ENCODE measurements at regions not wholly inside any gene's neighbourhood (a gene's known extent, or its start where the extent isn't known, plus 50 kb on each side); places are given as distances from the start of the nearest gene placed in this dataset.

DNA sequence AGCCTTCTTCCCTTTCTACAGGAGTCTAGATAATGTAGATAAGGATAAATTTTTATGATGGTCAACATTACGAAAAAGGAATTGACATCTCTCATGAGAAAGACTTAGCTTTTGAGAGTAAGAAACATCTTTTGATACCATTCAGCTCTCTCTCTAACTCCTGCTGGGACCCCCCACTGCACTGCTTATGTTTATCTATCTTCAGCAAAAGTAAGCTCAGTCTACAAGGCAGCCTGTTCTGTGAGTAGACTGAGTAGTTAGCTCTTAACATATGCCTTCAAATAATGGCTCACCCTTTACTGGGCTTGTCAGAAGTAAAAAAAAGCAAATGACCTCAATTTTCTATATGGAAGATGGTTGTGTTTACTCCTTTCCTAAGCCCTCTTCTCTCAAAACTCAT is 372.2 kb upstream of the CDH11 start:
- H3K27ac Mint-ChIP-seq: no peak overlapping the region
- no peak for ATAC-seq
- H3K4me3 Mint-ChIP-seq: no peak overlapping the region
- DNase-seq (ENCODE audit: low spot score): no peak
- peaks cover 26% of the 10 kb centered on the region for H3K4me1 Mint-ChIP-seq
- no peaks in the 10 kb centered on the region; the same call in 1 of the 2 replicates for H3K27me3 Mint-ChIP-seq (ENCODE audit: low read depth)
- no peaks in the 10 kb centered on the region for H3K36me3 Mint-ChIP-seq
- ChIA-PET POLR2A (no interaction called here), CTCF (interaction anchor here (0.7 kb wide), 1 partner anchor 152 kb away, joined by 3 read pairs; no protein-coding TSS in a partner anchor)
- H3K9me3 Mint-ChIP-seq: peaks cover 3% of the 10 kb centered on the region
- TF ChIP-seq, protein P1, sequence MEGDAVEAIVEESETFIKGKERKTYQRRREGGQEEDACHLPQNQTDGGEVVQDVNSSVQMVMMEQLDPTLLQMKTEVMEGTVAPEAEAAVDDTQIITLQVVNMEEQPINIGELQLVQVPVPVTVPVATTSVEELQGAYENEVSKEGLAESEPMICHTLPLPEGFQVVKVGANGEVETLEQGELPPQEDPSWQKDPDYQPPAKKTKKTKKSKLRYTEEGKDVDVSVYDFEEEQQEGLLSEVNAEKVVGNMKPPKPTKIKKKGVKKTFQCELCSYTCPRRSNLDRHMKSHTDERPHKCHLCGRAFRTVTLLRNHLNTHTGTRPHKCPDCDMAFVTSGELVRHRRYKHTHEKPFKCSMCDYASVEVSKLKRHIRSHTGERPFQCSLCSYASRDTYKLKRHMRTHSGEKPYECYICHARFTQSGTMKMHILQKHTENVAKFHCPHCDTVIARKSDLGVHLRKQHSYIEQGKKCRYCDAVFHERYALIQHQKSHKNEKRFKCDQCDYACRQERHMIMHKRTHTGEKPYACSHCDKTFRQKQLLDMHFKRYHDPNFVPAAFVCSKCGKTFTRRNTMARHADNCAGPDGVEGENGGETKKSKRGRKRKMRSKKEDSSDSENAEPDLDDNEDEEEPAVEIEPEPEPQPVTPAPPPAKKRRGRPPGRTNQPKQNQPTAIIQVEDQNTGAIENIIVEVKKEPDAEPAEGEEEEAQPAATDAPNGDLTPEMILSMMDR (IDR thresholded peaks at IDR 0.05): no peak
- TF ChIP-seq CREM (CRISPR knock-in tag; IDR thresholded peaks at IDR 0.05): no peak
- TF ChIP-seq, protein P2, sequence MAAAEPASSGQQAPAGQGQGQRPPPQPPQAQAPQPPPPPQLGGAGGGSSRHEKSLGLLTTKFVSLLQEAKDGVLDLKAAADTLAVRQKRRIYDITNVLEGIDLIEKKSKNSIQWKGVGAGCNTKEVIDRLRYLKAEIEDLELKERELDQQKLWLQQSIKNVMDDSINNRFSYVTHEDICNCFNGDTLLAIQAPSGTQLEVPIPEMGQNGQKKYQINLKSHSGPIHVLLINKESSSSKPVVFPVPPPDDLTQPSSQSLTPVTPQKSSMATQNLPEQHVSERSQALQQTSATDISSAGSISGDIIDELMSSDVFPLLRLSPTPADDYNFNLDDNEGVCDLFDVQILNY (CRISPR knock-in tag; IDR thresholded peaks at IDR 0.05): no peak
- TF ChIP-seq, protein P3, sequence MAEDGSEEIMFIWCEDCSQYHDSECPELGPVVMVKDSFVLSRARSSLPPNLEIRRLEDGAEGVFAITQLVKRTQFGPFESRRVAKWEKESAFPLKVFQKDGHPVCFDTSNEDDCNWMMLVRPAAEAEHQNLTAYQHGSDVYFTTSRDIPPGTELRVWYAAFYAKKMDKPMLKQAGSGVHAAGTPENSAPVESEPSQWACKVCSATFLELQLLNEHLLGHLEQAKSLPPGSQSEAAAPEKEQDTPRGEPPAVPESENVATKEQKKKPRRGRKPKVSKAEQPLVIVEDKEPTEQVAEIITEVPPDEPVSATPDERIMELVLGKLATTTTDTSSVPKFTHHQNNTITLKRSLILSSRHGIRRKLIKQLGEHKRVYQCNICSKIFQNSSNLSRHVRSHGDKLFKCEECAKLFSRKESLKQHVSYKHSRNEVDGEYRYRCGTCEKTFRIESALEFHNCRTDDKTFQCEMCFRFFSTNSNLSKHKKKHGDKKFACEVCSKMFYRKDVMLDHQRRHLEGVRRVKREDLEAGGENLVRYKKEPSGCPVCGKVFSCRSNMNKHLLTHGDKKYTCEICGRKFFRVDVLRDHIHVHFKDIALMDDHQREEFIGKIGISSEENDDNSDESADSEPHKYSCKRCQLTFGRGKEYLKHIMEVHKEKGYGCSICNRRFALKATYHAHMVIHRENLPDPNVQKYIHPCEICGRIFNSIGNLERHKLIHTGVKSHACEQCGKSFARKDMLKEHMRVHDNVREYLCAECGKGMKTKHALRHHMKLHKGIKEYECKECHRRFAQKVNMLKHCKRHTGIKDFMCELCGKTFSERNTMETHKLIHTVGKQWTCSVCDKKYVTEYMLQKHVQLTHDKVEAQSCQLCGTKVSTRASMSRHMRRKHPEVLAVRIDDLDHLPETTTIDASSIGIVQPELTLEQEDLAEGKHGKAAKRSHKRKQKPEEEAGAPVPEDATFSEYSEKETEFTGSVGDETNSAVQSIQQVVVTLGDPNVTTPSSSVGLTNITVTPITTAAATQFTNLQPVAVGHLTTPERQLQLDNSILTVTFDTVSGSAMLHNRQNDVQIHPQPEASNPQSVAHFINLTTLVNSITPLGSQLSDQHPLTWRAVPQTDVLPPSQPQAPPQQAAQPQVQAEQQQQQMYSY (CRISPR knock-in tag; IDR thresholded peaks at IDR 0.05): no peak

DNA sequence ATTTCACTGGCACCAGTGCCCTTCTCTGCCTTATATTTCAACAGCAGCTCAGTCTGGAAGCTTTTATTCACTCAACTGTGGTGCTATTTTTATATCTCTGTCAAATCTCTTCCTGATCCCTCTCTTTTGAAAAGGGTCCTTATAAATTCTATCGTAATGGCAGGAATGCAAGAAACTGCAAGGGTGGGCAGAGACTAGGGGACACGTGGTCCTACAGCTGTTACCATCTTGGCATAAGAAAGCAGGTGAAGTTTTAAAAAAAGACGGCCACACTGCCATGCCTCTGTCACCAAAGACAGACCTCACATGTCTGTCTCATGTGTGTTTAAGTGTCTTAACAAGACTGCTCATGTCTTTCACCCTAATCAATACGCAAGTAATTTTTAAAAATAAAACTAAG is 368.4 kb upstream of the CDH11 start:
- no peaks in the 10 kb centered on the region; the same call in 1 of the 2 replicates for H3K27me3 Mint-ChIP-seq (ENCODE audit: low read depth)
- H3K4me3 Mint-ChIP-seq: no peak overlapping the region
- ChIA-PET POLR2A (no interaction called here), CTCF (no interaction called here)
- no peak for DNase-seq (ENCODE audit: low spot score)
- TF ChIP-seq, protein P4, sequence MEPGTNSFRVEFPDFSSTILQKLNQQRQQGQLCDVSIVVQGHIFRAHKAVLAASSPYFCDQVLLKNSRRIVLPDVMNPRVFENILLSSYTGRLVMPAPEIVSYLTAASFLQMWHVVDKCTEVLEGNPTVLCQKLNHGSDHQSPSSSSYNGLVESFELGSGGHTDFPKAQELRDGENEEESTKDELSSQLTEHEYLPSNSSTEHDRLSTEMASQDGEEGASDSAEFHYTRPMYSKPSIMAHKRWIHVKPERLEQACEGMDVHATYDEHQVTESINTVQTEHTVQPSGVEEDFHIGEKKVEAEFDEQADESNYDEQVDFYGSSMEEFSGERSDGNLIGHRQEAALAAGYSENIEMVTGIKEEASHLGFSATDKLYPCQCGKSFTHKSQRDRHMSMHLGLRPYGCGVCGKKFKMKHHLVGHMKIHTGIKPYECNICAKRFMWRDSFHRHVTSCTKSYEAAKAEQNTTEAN (CRISPR knock-in tag; IDR thresholded peaks at IDR 0.05): no peak
- TF ChIP-seq, protein P5, sequence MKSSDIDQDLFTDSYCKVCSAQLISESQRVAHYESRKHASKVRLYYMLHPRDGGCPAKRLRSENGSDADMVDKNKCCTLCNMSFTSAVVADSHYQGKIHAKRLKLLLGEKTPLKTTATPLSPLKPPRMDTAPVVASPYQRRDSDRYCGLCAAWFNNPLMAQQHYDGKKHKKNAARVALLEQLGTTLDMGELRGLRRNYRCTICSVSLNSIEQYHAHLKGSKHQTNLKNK (CRISPR knock-in tag; IDR thresholded peaks at IDR 0.05): no peak
- TF ChIP-seq JAZF1 (CRISPR knock-in tag; IDR thresholded peaks at IDR 0.05) (no peak), SP1 (CRISPR knock-in tag; conservative IDR thresholded peaks at IDR 0.05) (no peak)
- TF ChIP-seq, protein P6, sequence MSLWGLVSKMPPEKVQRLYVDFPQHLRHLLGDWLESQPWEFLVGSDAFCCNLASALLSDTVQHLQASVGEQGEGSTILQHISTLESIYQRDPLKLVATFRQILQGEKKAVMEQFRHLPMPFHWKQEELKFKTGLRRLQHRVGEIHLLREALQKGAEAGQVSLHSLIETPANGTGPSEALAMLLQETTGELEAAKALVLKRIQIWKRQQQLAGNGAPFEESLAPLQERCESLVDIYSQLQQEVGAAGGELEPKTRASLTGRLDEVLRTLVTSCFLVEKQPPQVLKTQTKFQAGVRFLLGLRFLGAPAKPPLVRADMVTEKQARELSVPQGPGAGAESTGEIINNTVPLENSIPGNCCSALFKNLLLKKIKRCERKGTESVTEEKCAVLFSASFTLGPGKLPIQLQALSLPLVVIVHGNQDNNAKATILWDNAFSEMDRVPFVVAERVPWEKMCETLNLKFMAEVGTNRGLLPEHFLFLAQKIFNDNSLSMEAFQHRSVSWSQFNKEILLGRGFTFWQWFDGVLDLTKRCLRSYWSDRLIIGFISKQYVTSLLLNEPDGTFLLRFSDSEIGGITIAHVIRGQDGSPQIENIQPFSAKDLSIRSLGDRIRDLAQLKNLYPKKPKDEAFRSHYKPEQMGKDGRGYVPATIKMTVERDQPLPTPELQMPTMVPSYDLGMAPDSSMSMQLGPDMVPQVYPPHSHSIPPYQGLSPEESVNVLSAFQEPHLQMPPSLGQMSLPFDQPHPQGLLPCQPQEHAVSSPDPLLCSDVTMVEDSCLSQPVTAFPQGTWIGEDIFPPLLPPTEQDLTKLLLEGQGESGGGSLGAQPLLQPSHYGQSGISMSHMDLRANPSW (CRISPR knock-in tag; conservative IDR thresholded peaks at IDR 0.05; ENCODE audit: low read depth): no peak
- H3K36me3 Mint-ChIP-seq: no peaks in the 10 kb centered on the region
- peaks cover 3% of the 10 kb centered on the region for H3K9me3 Mint-ChIP-seq
- ATAC-seq: no peak
- H3K27ac Mint-ChIP-seq: no peak overlapping the region
- H3K4me1 Mint-ChIP-seq: peaks cover 25% of the 10 kb centered on the region

DNA sequence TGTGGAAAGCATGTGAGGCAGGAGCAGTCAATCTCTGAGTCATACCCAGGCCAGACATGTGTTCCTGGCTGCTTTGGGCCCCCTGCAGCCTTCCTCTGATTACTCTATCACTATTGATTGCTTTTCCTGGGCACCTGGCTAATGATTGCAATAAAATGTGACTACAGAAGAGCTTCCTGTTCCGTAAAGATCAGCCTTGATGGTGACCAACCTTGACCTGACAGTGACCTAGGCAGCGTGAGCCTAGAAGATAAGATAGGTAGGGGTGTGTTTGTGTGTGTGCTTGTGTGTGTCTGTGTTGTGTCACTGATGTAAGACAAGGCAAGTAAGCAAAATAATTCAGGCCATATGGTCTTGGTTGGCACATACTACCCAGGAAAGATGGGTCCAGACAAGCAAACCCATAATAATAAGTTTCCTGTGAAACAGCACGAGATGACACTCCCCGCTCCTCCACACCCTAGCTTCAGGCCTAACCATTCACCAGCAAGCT is 367.7 kb upstream of the CDH11 start:
- H3K9me3 Mint-ChIP-seq: peaks cover 3% of the 10 kb centered on the region
- ChIA-PET CTCF (no interaction called here), POLR2A (no interaction called here)
- TF ChIP-seq, protein P7, sequence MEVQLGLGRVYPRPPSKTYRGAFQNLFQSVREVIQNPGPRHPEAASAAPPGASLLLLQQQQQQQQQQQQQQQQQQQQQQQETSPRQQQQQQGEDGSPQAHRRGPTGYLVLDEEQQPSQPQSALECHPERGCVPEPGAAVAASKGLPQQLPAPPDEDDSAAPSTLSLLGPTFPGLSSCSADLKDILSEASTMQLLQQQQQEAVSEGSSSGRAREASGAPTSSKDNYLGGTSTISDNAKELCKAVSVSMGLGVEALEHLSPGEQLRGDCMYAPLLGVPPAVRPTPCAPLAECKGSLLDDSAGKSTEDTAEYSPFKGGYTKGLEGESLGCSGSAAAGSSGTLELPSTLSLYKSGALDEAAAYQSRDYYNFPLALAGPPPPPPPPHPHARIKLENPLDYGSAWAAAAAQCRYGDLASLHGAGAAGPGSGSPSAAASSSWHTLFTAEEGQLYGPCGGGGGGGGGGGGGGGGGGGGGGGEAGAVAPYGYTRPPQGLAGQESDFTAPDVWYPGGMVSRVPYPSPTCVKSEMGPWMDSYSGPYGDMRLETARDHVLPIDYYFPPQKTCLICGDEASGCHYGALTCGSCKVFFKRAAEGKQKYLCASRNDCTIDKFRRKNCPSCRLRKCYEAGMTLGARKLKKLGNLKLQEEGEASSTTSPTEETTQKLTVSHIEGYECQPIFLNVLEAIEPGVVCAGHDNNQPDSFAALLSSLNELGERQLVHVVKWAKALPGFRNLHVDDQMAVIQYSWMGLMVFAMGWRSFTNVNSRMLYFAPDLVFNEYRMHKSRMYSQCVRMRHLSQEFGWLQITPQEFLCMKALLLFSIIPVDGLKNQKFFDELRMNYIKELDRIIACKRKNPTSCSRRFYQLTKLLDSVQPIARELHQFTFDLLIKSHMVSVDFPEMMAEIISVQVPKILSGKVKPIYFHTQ (CRISPR knock-in tag; IDR thresholded peaks at IDR 0.05): no peak
- ATAC-seq: no peak
- no peak overlapping the region for H3K4me3 Mint-ChIP-seq
- DNase-seq (ENCODE audit: low spot score): no peak
- H3K36me3 Mint-ChIP-seq: no peaks in the 10 kb centered on the region
- no peaks in the 10 kb centered on the region; the same call in 1 of the 2 replicates for H3K27me3 Mint-ChIP-seq (ENCODE audit: low read depth)
- peaks cover 18% of the 10 kb centered on the region for H3K4me1 Mint-ChIP-seq
- H3K27ac Mint-ChIP-seq: no peak overlapping the region

Measured in WTC11 (cell line).